Ramos (cell line): ENCODE measurements at regions not wholly inside any gene's neighbourhood (a gene's known extent, or its start where the extent isn't known, plus 50 kb on each side); places are given as distances from the start of the nearest gene placed in this dataset.
"Not testable (repeated sequence)": the region's sequence is repeated elsewhere in the genome, so short reads cannot be mapped to it uniquely, and the experiment has no call there.

ENCODE experiments used
- in situ Hi-C: fragments of 300-500 bp; cut with MboI; formaldehyde crosslinking; loops from one replicate; pipeline ENCODE4 v1.14.3; 2022; ENCODE audit warnings: low sequenced_read_pairs; ENCODE audit not compliant: unreplicated experiment

GRCh38 chr9:105021917-105022316 is 94.0 kb upstream of the ABCA1 start:
- in situ Hi-C loops = no loop called here

GRCh38 chr9:105022545-105022944 is 94.6 kb upstream of the ABCA1 start:
- in situ Hi-C loops = not testable (repeated sequence)

- in situ Hi-C loops = no loop called here
These were observed 95.8 kb upstream of the ABCA1 start for GRCh38 chr9:105023788-105024187.

GRCh38 chr9:105024529-105024928 is 96.6 kb upstream of the ABCA1 start:
- in situ Hi-C loops = no loop called here

GRCh38 chr9:105026451-105026850 is 98.5 kb upstream of the ABCA1 start:
- in situ Hi-C loops = no loop called here

- in situ Hi-C loops = no loop called here
These were observed 99.1 kb upstream of the ABCA1 start for GRCh38 chr9:105027084-105027483.

- in situ Hi-C loops = no loop called here
These were observed 102.3 kb upstream of the ABCA1 start for GRCh38 chr9:105030285-105030684.

GRCh38 chr9:105037139-105037538 is 109.2 kb upstream of the ABCA1 start:
- in situ Hi-C loops = no loop called here

- in situ Hi-C loops = no loop called here
These were observed 110.1 kb upstream of the ABCA1 start for GRCh38 chr9:105038051-105038450.

GRCh38 chr9:105039175-105039799 is 111.3 kb upstream of the ABCA1 start:
- in situ Hi-C loops = no loop called here

- in situ Hi-C loops = no loop called here
These were observed 115.5 kb upstream of the ABCA1 start for GRCh38 chr9:105043370-105043936.

GRCh38 chr9:105044518-105044917 is 116.6 kb upstream of the ABCA1 start:
- in situ Hi-C loops = no loop called here

- in situ Hi-C loops = no loop called here
These were observed 119.2 kb upstream of the ABCA1 start for GRCh38 chr9:105046907-105047741.

- in situ Hi-C loops = no loop called here
These were observed 119.7 kb upstream of the ABCA1 start for GRCh38 chr9:105047742-105048041.

GRCh38 chr9:105048331-105048730 is 120.4 kb upstream of the ABCA1 start:
- in situ Hi-C loops = no loop called here

GRCh38 chr9:105050296-105050695 is 122.3 kb upstream of the ABCA1 start:
- in situ Hi-C loops = no loop called here

GRCh38 chr9:105051897-105052296 is 123.9 kb upstream of the ABCA1 start:
- in situ Hi-C loops = no loop called here

- in situ Hi-C loops = no loop called here
These were observed 124.4 kb upstream of the ABCA1 start for GRCh38 chr9:105052346-105052745.

GRCh38 chr9:105053209-105053652 is 125.3 kb upstream of the ABCA1 start:
- in situ Hi-C loops = no loop called here

GRCh38 chr9:105054491-105054890 is 126.5 kb upstream of the ABCA1 start:
- in situ Hi-C loops = no loop called here

GRCh38 chr9:105055917-105056316 is 128.0 kb upstream of the ABCA1 start:
- in situ Hi-C loops = no loop called here

GRCh38 chr9:105057551-105057950 is 129.6 kb upstream of the ABCA1 start:
- in situ Hi-C loops = no loop called here
